ENCODE measurements at regions not wholly inside any gene's neighbourhood (a gene's known extent, or its start where the extent isn't known, plus 50 kb on each side); places are given as distances from the start of the nearest gene placed in this dataset.

GRCh38 chr6:170232186-170233002, 58.5 kb downstream of the DLL1 start:
- DNase-seq (ENCODE audit: low read depth in 2 of 2), result no peak

GRCh38 chr6:170231293-170232185, 59.3 kb downstream of the DLL1 start:
- DNase-seq (ENCODE audit: low read depth in 2 of 2), result no peak

GRCh38 chr6:170230520-170231292, 60.2 kb downstream of the DLL1 start:
- no peak for DNase-seq (ENCODE audit: low read depth in 2 of 2)

DNA sequence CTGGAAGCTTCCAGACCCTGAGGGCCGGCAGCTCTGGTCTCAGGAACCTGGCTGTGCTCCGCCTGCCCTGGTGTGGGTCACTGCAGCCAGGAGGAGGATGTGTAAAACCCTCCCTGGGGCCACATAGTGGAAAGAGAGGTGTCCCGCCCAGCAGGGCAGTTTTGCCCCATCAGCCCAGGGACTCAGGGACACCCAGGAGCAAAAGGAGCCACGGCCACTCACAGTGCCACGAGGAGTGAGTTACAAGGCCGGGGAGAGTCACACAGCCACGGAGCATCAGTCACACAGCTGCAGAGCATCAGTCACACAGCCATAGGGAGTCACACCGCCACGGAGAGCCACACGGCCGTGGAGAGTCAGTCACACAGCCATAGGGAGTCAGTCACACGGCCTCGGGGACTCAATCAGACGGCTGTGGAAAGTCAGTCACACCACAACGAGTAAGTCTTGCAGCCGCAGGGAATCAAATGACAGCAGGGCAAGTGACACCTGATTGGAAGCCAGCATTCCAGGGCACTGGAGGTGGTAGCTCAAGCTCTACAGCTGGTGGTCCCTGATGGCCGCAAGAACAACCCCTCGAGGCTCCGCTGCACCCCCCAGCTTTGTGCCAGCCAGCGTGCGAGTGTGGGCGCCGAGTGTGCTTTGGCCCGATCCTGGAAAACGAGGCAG, 60.9 kb downstream of the DLL1 start:
- no peak for DNase-seq (ENCODE audit: low read depth in 2 of 2)

- DNase-seq (ENCODE audit: low read depth in 2 of 2), result no peak
These were observed 61.5 kb downstream of the DLL1 start for GRCh38 chr6:170229396-170229795.

DNA sequence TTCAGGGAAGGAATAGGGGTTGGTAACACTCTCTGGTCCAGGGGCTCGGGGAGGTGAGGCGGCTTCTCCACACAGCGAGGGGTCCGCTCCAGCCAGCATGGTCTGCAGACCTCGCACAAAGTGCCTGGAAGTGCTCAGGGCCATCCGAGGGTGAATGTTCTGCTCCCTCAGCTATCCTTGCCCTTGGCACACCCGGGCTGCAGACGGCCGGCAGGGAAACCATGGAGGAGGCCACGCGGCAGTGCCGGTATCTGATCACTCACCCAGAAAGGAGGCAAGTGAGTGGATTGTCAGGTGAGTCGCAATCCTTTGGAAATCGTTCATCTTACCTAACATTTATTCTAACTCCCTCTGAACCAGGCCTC, 62.0 kb downstream of the DLL1 start:
- DNase-seq (ENCODE audit: low read depth in 2 of 2), result no peak

DNA sequence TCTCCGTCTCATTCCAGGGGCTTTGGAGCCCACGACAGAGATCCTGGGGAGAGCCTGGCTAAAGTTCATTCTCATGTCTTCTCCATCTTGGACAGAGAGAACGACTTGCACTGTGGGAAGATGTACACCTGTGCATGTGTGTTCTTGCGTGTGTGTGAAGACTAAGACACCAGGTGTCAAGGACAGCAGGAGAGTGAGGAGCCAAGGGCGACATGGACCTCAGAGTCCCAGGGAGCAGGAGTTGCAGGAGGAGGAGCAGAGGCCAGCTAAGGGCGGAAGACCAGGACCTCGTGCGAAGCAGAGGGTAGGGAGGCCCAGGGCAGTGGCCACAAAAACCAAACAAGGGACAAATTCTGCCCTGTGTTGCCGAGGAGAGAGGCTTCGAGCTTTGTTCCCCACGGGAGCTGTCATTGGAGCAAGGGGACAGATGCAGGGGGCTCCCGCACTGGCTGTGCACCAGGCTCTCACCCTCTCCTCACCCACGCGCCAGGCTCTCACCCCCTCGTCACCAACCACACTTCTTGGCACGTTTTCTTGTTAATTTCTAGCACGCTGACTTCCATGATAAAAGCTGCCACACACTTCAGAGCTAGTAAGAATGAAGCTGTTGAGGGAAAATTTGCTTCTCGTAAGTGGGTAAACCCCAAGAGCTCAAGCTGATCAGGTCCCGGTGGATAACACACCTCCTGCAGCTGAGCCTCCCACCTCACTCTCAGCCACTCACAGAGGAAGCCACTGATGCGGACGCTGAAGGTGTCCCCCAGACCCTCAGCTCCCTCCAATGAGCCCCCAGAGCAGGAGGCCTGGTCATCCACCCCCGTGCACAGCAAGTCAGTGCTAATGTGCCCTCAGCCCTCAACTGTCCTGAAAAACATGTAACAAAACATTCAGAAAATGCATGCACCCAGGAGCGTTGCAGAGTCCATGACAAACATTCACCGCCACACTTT, 62.6 kb downstream of the DLL1 start:
- DNase-seq (ENCODE audit: low read depth in 2 of 2), result no peak

DNA sequence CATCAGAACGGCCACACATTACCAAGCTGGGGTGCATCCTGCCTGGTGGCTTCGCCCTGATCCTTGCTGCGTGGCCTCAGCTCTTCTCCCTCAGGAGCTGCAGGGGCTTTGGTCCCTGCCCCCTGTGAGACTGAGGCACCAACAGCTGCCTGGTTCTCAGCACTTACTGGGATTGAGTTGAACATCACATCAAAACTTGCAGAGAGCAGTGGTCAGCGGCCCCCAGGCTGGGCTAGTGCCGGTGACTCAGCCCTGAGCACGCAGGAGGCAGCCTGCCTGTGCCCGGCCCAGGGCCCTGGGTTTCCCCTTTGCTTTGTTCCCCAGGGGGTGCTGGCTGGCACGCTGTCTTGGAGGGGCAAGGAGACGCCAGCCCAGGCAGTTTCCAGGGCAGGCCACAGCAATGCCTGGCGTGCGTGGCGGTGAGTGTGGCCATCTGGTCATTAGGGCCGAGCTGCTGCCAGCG, 63.3 kb downstream of the DLL1 start:
- DNase-seq (ENCODE audit: low read depth in 2 of 2), result no peak

GRCh38 chr6:170226647-170227046, 64.2 kb downstream of the DLL1 start:
- no peak for DNase-seq (ENCODE audit: low read depth in 2 of 2)

DNA sequence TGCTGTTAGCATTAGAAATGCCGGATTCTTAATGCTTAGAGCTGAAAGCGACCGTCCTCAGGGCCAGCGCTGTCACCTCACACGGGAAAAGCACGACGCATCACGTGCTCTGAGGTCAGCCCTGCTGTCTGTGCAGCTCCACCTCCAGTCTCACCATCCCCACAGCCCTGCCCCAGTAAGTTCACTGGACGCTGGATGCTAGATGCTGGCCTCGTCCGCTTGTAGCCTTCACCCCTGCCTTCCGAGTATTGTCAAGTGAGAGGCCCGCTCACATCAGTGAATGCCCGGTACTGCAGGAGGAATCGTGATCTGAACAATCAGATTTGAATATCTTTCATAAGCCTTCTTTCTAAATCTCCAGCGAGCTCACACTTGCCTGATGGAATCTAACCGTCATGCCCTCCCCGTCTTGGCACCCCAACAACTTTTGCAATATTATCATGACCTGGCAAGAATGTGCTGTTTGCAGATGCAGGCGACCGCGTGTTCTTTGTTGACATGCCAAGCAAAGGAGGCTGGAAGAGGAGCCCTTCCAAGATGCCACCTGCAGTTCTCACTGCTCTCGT, 64.9 kb downstream of the DLL1 start:
- no peak for DNase-seq (ENCODE audit: low read depth in 2 of 2)

DNA sequence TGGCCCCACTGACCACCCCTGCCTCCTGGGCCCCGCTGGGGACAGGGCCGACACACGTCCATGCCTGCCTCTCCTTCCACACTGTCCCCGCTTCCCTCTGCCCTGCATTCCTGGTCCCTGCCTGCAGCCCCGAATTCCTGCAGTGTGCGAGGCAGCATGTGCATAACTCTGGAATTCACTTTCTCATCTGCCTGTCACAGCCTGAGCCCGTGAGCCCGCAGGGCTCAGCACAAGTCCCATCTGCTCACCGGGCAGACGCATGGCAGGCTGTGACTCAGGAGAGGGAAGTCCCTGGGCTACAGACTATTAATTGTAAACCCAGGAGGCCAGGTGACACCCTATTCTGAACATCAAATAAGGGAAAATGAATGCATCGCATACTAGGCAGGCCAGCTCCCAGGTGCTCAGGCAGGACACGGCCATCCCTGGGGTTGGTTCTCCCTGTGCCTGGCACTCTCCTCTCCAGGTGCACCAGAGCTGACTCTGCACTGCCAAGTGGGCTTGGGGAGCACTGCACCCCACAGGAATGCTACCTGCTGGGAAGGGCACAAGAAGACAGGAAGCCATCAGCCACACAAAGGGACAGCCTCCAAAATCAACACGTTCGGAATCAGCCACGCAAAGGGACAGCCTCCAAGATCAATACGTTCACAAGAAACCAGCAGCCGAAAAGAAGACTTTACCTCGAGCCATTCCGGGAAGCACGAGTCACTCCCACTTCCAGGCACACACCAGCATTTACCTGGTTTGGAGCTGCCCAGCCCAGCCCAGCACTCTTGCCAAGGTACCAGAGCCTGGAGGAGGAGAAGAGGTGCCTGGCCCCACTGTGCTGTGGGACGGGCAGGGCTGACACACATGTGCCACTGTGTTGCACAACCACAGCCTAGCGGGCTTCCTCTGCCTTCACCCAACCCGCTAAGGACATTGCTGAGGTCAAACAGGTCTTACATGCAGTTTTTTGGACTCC, 65.9 kb downstream of the DLL1 start:
- no peak for DNase-seq (ENCODE audit: low read depth in 2 of 2)

- no peak for DNase-seq (ENCODE audit: low read depth in 2 of 2)
These were observed 66.9 kb downstream of the DLL1 start for GRCh38 chr6:170223718-170224693.

GRCh38 chr6:170222498-170223471, 68.1 kb downstream of the DLL1 start:
- DNase-seq (ENCODE audit: low read depth in 2 of 2), result no peak

GRCh38 chr6:170221753-170222400, 69.0 kb downstream of the DLL1 start:
- DNase-seq (ENCODE audit: low read depth in 2 of 2), result no peak

DNA sequence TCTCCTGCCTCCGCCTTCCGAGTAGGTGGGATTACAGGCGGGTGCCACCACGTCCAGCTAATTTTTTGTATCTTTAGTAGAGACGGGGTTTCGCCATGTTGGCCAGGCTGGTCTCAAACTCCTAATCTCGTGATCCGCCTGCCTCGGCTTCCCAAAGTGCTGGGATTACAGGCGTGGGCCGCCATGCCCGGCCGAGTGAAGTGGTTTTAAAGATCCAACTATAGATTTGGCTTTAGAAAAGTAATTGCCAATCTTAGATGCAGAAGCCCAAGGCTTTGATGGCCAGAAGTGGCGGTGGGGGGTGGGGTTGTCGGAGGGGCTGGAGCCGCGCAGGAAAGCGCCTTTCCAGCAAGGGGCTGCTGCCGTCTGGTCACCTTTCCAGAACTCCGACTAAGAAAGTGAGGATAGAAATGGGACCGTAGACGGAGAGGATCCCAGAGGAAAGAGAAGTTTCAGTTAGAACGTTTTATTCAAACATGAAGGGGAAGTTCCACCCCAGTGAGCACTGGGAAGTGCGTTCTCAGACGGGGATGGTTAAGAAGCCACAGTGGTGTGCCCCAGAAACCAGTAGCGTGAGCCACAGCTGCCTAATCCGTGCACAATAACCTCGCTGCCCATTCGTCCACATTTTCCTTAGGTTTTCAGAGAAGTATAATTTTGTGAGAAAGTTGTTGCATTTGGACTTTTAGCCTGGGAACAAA, 69.7 kb downstream of the DLL1 start:
- DNase-seq (ENCODE audit: low read depth in 2 of 2), result no peak

Data from stimulated activated CD4-positive, alpha-beta T cell treated with anti-CD3 and anti-CD28 coated beads, Interleukin-1b, Interleukin-23, amount 100 ng/mL, for 1 hour (primary cell).